ENCODE measurements at regions not wholly inside any gene's neighbourhood (a gene's known extent, or its start where the extent isn't known, plus 50 kb on each side); places are given as distances from the start of the nearest gene placed in this dataset.
"Not testable (repeated sequence)": the region's sequence is repeated elsewhere in the genome, so short reads cannot be mapped to it uniquely, and the experiment has no call there.

- DNase-seq = no peak
These were observed 372.3 kb upstream of the CCNH start for GRCh38 chr5:87784879-87785495.

- no peak for DNase-seq
These were observed 371.6 kb upstream of the CCNH start for GRCh38 chr5:87784311-87784710.

- DNase-seq = no peak
These were observed 370.2 kb upstream of the CCNH start for GRCh38 chr5:87782916-87783315.

- DNase-seq = no peak
These were observed 369.2 kb upstream of the CCNH start for GRCh38 chr5:87781976-87782375.

- DNase-seq = peak; percentile 77
These were observed 368.4 kb upstream of the CCNH start for GRCh38 chr5:87780831-87781760.

GRCh38 chr5:87778876-87779275 is 366.1 kb upstream of the CCNH start:
- no peak for DNase-seq

GRCh38 chr5:87777877-87778276 is 365.1 kb upstream of the CCNH start:
- DNase-seq = no peak

GRCh38 chr5:87776785-87777184 is 364.1 kb upstream of the CCNH start:
- DNase-seq = no peak

GRCh38 chr5:87776302-87776701 is 363.6 kb upstream of the CCNH start:
- DNase-seq = not testable (repeated sequence)

- DNase-seq = no peak
These were observed 362.5 kb upstream of the CCNH start for GRCh38 chr5:87775228-87775627.

- DNase-seq = no peak
These were observed 362.1 kb upstream of the CCNH start for GRCh38 chr5:87774804-87775203.

GRCh38 chr5:87770601-87771121 is 357.9 kb upstream of the CCNH start:
- no peak for DNase-seq

- no peak for DNase-seq
These were observed 357.4 kb upstream of the CCNH start for GRCh38 chr5:87770016-87770570.

- DNase-seq = no peak
These were observed 356.4 kb upstream of the CCNH start for GRCh38 chr5:87769157-87769556.

GRCh38 chr5:87768190-87768589 is 355.5 kb upstream of the CCNH start:
- DNase-seq = no peak

- no peak for DNase-seq
These were observed 352.3 kb upstream of the CCNH start for GRCh38 chr5:87765009-87765408.

GRCh38 chr5:87762631-87763030 is 349.9 kb upstream of the CCNH start:
- no peak for DNase-seq

- DNase-seq = no peak
These were observed 344.2 kb upstream of the CCNH start for GRCh38 chr5:87756951-87757350.

GRCh38 chr5:87755360-87755759 is 342.6 kb upstream of the CCNH start:
- no peak for DNase-seq

- DNase-seq = no peak
These were observed 341.5 kb upstream of the CCNH start for GRCh38 chr5:87754009-87754757.

GRCh38 chr5:87752362-87752761 is 339.6 kb upstream of the CCNH start:
- peak; percentile 4 for DNase-seq

- no peak for DNase-seq
These were observed 339.1 kb upstream of the CCNH start for GRCh38 chr5:87751824-87752223.

GRCh38 chr5:87746891-87747377 is 334.2 kb upstream of the CCNH start:
- DNase-seq = no peak
